Right hindlimb (tissue), 1 donor: ENCODE measurements at regions not wholly inside any gene's neighbourhood (a gene's known extent, or its start where the extent isn't known, plus 50 kb on each side); places are given as distances from the start of the nearest gene placed in this dataset.
A peak's percentile ranks its signal among the peaks of the same experiment; 100 is the strongest.
"Not testable (repeated sequence)": the region's sequence is repeated elsewhere in the genome, so short reads cannot be mapped to it uniquely, and the experiment has no call there.

ENCODE experiments used
- DNase-seq: peaks from one replicate; pipeline ENCODE4 v3.0.0-alpha.2; 2018

- DNase-seq, result no peak
Observed at GRCh38 chr12:28996688-28997087, 152.4 kb upstream of the FAR2 start.

- DNase-seq, result peak; percentile 35
Observed at GRCh38 chr12:28998662-28999120, 150.4 kb upstream of the FAR2 start.

GRCh38 chr12:29004066-29004935 is 144.8 kb upstream of the FAR2 start:
- no peak for DNase-seq

GRCh38 chr12:29004936-29005304 is 144.2 kb upstream of the FAR2 start:
- no peak for DNase-seq

- no peak for DNase-seq
Observed at GRCh38 chr12:29008786-29009185, 140.3 kb upstream of the FAR2 start.

GRCh38 chr12:29012673-29013072 is 136.4 kb upstream of the FAR2 start:
- no peak for DNase-seq

GRCh38 chr12:29017532-29017931 is 131.5 kb upstream of the FAR2 start:
- DNase-seq, result not testable (repeated sequence)

GRCh38 chr12:29023436-29024076 is 125.5 kb upstream of the FAR2 start:
- no peak for DNase-seq

- no peak for DNase-seq
Observed at GRCh38 chr12:29024117-29024516, 125.0 kb upstream of the FAR2 start.

- no peak for DNase-seq
Observed at GRCh38 chr12:29025937-29026336, 123.1 kb upstream of the FAR2 start.

GRCh38 chr12:29026419-29026818 is 122.7 kb upstream of the FAR2 start:
- no peak for DNase-seq

GRCh38 chr12:29029484-29029883 is 119.6 kb upstream of the FAR2 start:
- DNase-seq, result not testable (repeated sequence)

- no peak for DNase-seq
Observed at GRCh38 chr12:29030006-29030405, 119.1 kb upstream of the FAR2 start.

- no peak for DNase-seq
Observed at GRCh38 chr12:29032446-29032845, 116.6 kb upstream of the FAR2 start.

- DNase-seq, result no peak
Observed at GRCh38 chr12:29033519-29033918, 115.6 kb upstream of the FAR2 start.

- DNase-seq, result no peak
Observed at GRCh38 chr12:29035112-29035511, 114.0 kb upstream of the FAR2 start.

GRCh38 chr12:29039013-29039412 is 110.1 kb upstream of the FAR2 start:
- peak; percentile 20 for DNase-seq

- no peak for DNase-seq
Observed at GRCh38 chr12:29041621-29042020, 107.5 kb upstream of the FAR2 start.

GRCh38 chr12:29043069-29043468 is 106.0 kb upstream of the FAR2 start:
- no peak for DNase-seq

- no peak for DNase-seq
Observed at GRCh38 chr12:29044799-29045198, 104.3 kb upstream of the FAR2 start.

- DNase-seq, result no peak
Observed at GRCh38 chr12:29048787-29049186, 100.3 kb upstream of the FAR2 start.

- no peak for DNase-seq
Observed at GRCh38 chr12:29050503-29050902, 98.6 kb upstream of the FAR2 start.

GRCh38 chr12:29051221-29051620 is 97.9 kb upstream of the FAR2 start:
- no peak for DNase-seq

- no peak for DNase-seq
Observed at GRCh38 chr12:29053567-29053966, 95.5 kb upstream of the FAR2 start.
